H1 (cell line): ENCODE measurements at regions not wholly inside any gene's neighbourhood (a gene's known extent, or its start where the extent isn't known, plus 50 kb on each side); places are given as distances from the start of the nearest gene placed in this dataset.
A peak's percentile ranks its signal among the peaks of the same experiment; 100 is the strongest.

Source experiments
- CTCF ChIA-PET: fragments of 300-600 bp; sonication (Branson Sonifier 250); formaldehyde crosslinking; loops from one replicate; lab custom pipeline; 2021; ENCODE audit not compliant: partially characterized antibody; lab: Charles Lee
- POLR2A ChIA-PET: fragments of 300-600 bp; sonication (Branson Sonifier 250); formaldehyde crosslinking; loops from one replicate; lab custom pipeline; 2021; ENCODE audit warnings: inconsistent platforms; ENCODE audit not compliant: partially characterized antibody; lab: Charles Lee
- DNase-seq, 2 experiments: peaks; one replicate each; pipeline versions ENCODE4 v3.0.0 to v3.0.0-alpha.2; 2010 to 2022; ENCODE audit warnings: low spot score in 2 of 2, low read depth in 1 of 2, mixed read lengths in 1 of 2
- FAIRE-seq: peaks from 2 replicates; lab custom pipeline; 2011; peaks lifted over from hg19 to GRCh38; lab: Jason Lieb, UNC
- H2AFZ ChIP-seq: 2 replicates; pipeline ENCODE4 v1.8.1; 2012; ENCODE audit warnings: low read length, inconsistent platforms
- H2AK5ac ChIP-seq: 2 replicates; pipeline ENCODE4 v1.6.1; 2013; ENCODE audit warnings: low read depth, low read length
- H2BK120ac ChIP-seq: replicated peaks from 2 replicates; pipeline ENCODE3; 2013; ENCODE audit warnings: low read depth, low read length, inconsistent platforms
- H2BK12ac ChIP-seq: 2 replicates; pipeline ENCODE4 v1.6.1; 2013; ENCODE audit warnings: low read depth, low read length
- H2BK15ac ChIP-seq: 2 replicates; pipeline ENCODE4 v1.6.1; 2013; ENCODE audit warnings: low read length
- H2BK20ac ChIP-seq: 2 replicates; pipeline ENCODE4 v1.6.1; 2013; ENCODE audit warnings: low read length
- H2BK5ac ChIP-seq: 2 replicates; pipeline ENCODE4 v1.6.1; 2013; ENCODE audit warnings: low read depth, low read length
- H3K14ac ChIP-seq: 2 replicates; pipeline ENCODE4 v1.6.1; 2013; ENCODE audit warnings: inconsistent platforms; ENCODE audit not compliant: insufficient read length
- H3K18ac ChIP-seq: 2 replicates; pipeline ENCODE4 v1.6.1; 2013; ENCODE audit warnings: low read length; ENCODE audit errors: extremely low read depth
- H3K23ac ChIP-seq: 2 replicates; pipeline ENCODE4 v1.6.1; 2013; ENCODE audit warnings: inconsistent platforms; ENCODE audit not compliant: insufficient read length
- H3K23me2 ChIP-seq: 2 replicates; pipeline ENCODE4 v1.6.1; 2013; ENCODE audit warnings: low read depth, low read length
- H3K27ac ChIP-seq: 2 replicates; pipeline ENCODE4 v1.6.1; 2011; ENCODE audit warnings: low read depth, low read length, inconsistent platforms
- H3K27me3 ChIP-seq, 4 experiments: replicated peaks in 1 of 4; 1 replicate in 1 of 4; 2 replicates in 3 of 4; pipeline versions ENCODE4 v1.6.1 to v1.8.1; 2011 to 2013; ENCODE audit warnings: low read length in 3 of 4, mild to moderate bottlenecking in 3 of 4, inconsistent platforms in 2 of 4, mixed read lengths in 2 of 4, moderate library complexity in 1 of 4; ENCODE audit not compliant: control insufficient read depth in 3 of 4, insufficient read depth in 3 of 4; ENCODE audit errors: extremely low read depth in 1 of 4
- H3K36me3 ChIP-seq, 4 experiments: 2 replicates each; pipeline versions ENCODE4 v1.6.1 to v1.8.1; 2011 to 2013; ENCODE audit warnings: mild to moderate bottlenecking in 4 of 4, low read length in 3 of 4, moderate library complexity in 2 of 4, control low read depth in 1 of 4, inconsistent platforms in 1 of 4; ENCODE audit not compliant: insufficient read depth in 4 of 4, control insufficient read depth in 2 of 4
- H3K4ac ChIP-seq: replicated peaks from 2 replicates; pipeline ENCODE3; 2013; ENCODE audit warnings: low read length, low read depth, mixed read lengths, inconsistent platforms; ENCODE audit not compliant: insufficient read length
- H3K4me1 ChIP-seq, 4 experiments: replicated peaks in 1 of 4; 1 replicate in 1 of 4; 2 replicates in 3 of 4; pipeline versions ENCODE4 v1.6.1 to v1.8.1; 2011 to 2013; ENCODE audit warnings: low read length in 3 of 4, inconsistent platforms in 2 of 4, mixed read lengths in 1 of 4; ENCODE audit not compliant: insufficient read depth in 4 of 4, control insufficient read depth in 3 of 4
- H3K4me2 ChIP-seq, 2 experiments: 2 replicates each; pipeline versions ENCODE4 v1.6.1 to v1.8.1; 2011 to 2013; ENCODE audit warnings: low read depth in 2 of 2, low read length in 2 of 2, control low read depth in 1 of 2, inconsistent platforms in 1 of 2, mild to moderate bottlenecking in 1 of 2; ENCODE audit not compliant: insufficient read depth in 1 of 2
- H3K4me3 ChIP-seq, 4 experiments: fragments of 200-600, 300-600 bp in 1 of 4; sonication (generic), shearing (Covaris generic), sonication (Bioruptor Twin) in 1 of 4; 2 replicates each; pipeline versions ENCODE4 v1.5.1 to v1.8.1; 2011 to 2016; ENCODE audit warnings: low read length in 4 of 4, low read depth in 3 of 4, control low read depth in 2 of 4, inconsistent platforms in 2 of 4, mild to moderate bottlenecking in 2 of 4, mixed read lengths in 1 of 4, moderate library complexity in 1 of 4; ENCODE audit not compliant: insufficient read depth in 2 of 4; ENCODE audit errors: extremely low read depth in 1 of 4
- H3K56ac ChIP-seq: replicated peaks from 2 replicates; pipeline ENCODE3; 2013; ENCODE audit warnings: low read depth, mild to moderate bottlenecking, mixed read lengths, low read length, inconsistent platforms; ENCODE audit not compliant: insufficient read length
- H3K79me1 ChIP-seq: 2 replicates; pipeline ENCODE4 v1.6.1; 2013; ENCODE audit warnings: low read depth, low read length, control low read depth
- H3K79me2 ChIP-seq, 2 experiments: 2 replicates each; pipeline versions ENCODE4 v1.6.1 to v1.8.1; 2012 to 2013; ENCODE audit warnings: low read length in 2 of 2, mild to moderate bottlenecking in 2 of 2, inconsistent platforms in 1 of 2; ENCODE audit not compliant: insufficient read depth in 2 of 2, control insufficient read depth in 1 of 2
- H3K9ac ChIP-seq, 4 experiments: replicated peaks in 1 of 4; 1 replicate in 1 of 4; 2 replicates in 3 of 4; pipeline versions ENCODE4 v1.6.1 to v1.8.1; 2011 to 2013; ENCODE audit warnings: low read depth in 3 of 4, low read length in 3 of 4, control low read depth in 2 of 4, mild to moderate bottlenecking in 2 of 4, moderate library complexity in 2 of 4, inconsistent platforms in 1 of 4; ENCODE audit errors: extremely low read depth in 1 of 4
- H3K9me3 ChIP-seq, 2 experiments: 2 replicates each; pipeline versions ENCODE4 v1.6.1 to v1.8.1; 2012 to 2013; ENCODE audit warnings: mild to moderate bottlenecking in 2 of 2, moderate library complexity in 2 of 2, control low read depth in 1 of 2, inconsistent platforms in 1 of 2, low read depth in 1 of 2, low read length in 1 of 2, mixed read lengths in 1 of 2; ENCODE audit not compliant: insufficient read depth in 2 of 2
- H4K20me1 ChIP-seq, 2 experiments: replicated peaks in 1 of 2; 2 replicates each; pipeline versions ENCODE3 to v1.8.1; 2011 to 2013; ENCODE audit warnings: inconsistent platforms in 2 of 2, low read length in 2 of 2, mild to moderate bottlenecking in 1 of 2; ENCODE audit not compliant: insufficient read depth in 2 of 2, control insufficient read depth in 1 of 2
- H4K5ac ChIP-seq: 2 replicates; pipeline ENCODE4 v1.6.1; 2013; ENCODE audit warnings: low read length, low read depth, mixed read lengths, inconsistent platforms; ENCODE audit not compliant: insufficient read length
- H4K8ac ChIP-seq: 2 replicates; pipeline ENCODE4 v1.8.0; 2013; ENCODE audit warnings: mild to moderate bottlenecking, moderate library complexity, low read length, inconsistent platforms; ENCODE audit not compliant: insufficient read depth; ENCODE audit errors: extremely low read depth
- H4K91ac ChIP-seq: replicated peaks from 2 replicates; pipeline ENCODE3; 2013; ENCODE audit warnings: low read length, mixed read lengths, inconsistent platforms; ENCODE audit not compliant: insufficient read length
- GTF2F1 ChIP-seq: IDR thresholded peaks from 2 replicates; pipeline ENCODE4 v1.6.1; 2012; ENCODE audit warnings: low read depth, low read length, improper control_type of control experiment, borderline replicate concordance
- HDAC6 ChIP-seq: IDR thresholded peaks from one replicate; pipeline ENCODE4 v1.7.1; 2012; ENCODE audit warnings: low read depth, mild to moderate bottlenecking, inconsistent platforms, low read length, moderate library complexity
- NANOG ChIP-seq: IDR thresholded peaks from 2 replicates; pipeline ENCODE4 v1.6.1; 2011; ENCODE audit warnings: low read length, low read depth, mild to moderate bottlenecking, inconsistent platforms; ENCODE audit not compliant: insufficient read depth, poor library complexity, severe bottlenecking
- POLR2A ChIP-seq, 2 experiments: IDR thresholded peaks; 1 replicate in 1 of 2; 2 replicates in 1 of 2; pipeline ENCODE4 v1.6.1; 2011; ENCODE audit warnings: low read depth in 2 of 2, low read length in 2 of 2, mild to moderate bottlenecking in 2 of 2; ENCODE audit errors: control extremely low read depth in 1 of 2
- RNF2 ChIP-seq: fragments of 200-900, 300-1000 bp; sonication (generic); IDR thresholded peaks from 2 replicates; pipeline ENCODE4 v1.7.1; 2016; ENCODE audit warnings: borderline replicate concordance, low read depth, mild to moderate bottlenecking, antibody characterized with exemption, low read length; ENCODE audit not compliant: poor library complexity, severe bottlenecking; ENCODE audit errors: missing control alignments
- SAP30 ChIP-seq: fragments of 300-600 bp; sonication (generic); IDR thresholded peaks from 2 replicates; pipeline ENCODE4 v1.7.1; 2012; ENCODE audit warnings: low read length, moderate library complexity, mild to moderate bottlenecking, inconsistent platforms; ENCODE audit not compliant: insufficient read depth, insufficient replicate concordance
- WGBS, 2 experiments: shearing (Covaris generic) in 1 of 2; methylation state at CpG; one replicate each; pipeline versions ENCODE4 v1.1.6 to v1.1.7; 2013 to 2015; ENCODE audit warnings: low lambda C conversion rate in 2 of 2, mixed read lengths in 2 of 2, inconsistent platforms in 1 of 2, low coverage in 1 of 2, missing lambda C conversion rate in 1 of 2; ENCODE audit not compliant: insufficient replicate concordance in 2 of 2, insufficient coverage in 1 of 2, insufficient read length in 1 of 2; ENCODE audit errors: extremely low coverage in 1 of 2, missing lambda C conversion rate in 1 of 2; 5-methylcytosine and 5-hydroxymethylcytosine counted together

DNA sequence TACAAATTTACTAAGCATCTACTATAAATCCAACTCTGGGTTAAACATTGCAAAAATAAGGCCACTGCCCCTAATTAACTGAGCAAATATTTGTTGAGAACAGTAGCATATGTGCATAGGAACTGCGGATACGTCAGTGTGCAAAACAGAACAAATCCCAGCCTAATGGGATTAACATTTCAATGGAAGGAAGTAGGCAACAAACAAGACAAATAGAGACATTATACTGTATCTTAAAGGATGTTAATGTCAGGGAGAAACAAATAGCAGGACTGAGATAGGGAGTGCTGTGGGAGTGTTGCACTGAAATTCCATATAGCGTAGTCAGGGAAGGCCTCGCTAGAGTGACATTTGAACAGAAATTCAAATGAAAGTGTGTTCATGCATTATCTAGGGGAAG, 89.7 kb upstream of the KCNAB1 start:
- TF ChIP-seq SAP30, result no peak
- TF ChIP-seq POLR2A (IDR thresholded peaks at IDR 0.05; ENCODE audit: control extremely low read depth in 1 of 2, low read depth in 2 of 2, low read length in 2 of 2), result no peak
- TF ChIP-seq GTF2F1, result no peak
- no peak for TF ChIP-seq RNF2
- TF ChIP-seq NANOG, result no peak
- TF ChIP-seq HDAC6, result no peak
- 61% methylated on average over 4 of the region's 4 CpGs; no CpG with 5 or more reads in 1 of the 2 experiments for WGBS, 2 experiments

More for the DNA sequence above, 89.7 kb upstream of the KCNAB1 start:
- Histone ChIP-seq H3K14ac (no peak overlapping the region), H3K4me1 (peaks cover 0 to 7% (median 2%) of the 10 kb centered on the region in 4 experiments; a peak in 1 of 7 replicates), H4K91ac (no peak overlapping the region), H3K56ac (no peak overlapping the region), H3K9me3 (no peaks in the 10 kb centered on the region), H2AFZ (no peak overlapping the region; the same call in 1 of the 2 replicates), H3K4ac (no peak overlapping the region), H3K36me3 (no peaks in the 10 kb centered on the region), H2BK5ac (no peak overlapping the region; the same call in 1 of the 2 replicates), H3K79me2 (no peaks in the 10 kb centered on the region), H3K18ac (0 out of 2 replicates have a peak overlapping the region, but pooled peaks have one; percentile 52), H2BK20ac (peak overlapping the region; percentile 77; the same call in 1 of the 2 replicates), H2BK12ac (0 out of 2 replicates have a peak overlapping the region, but pooled peaks have one; percentile 54), H2BK15ac (no peak overlapping the region), H4K20me1 (no peaks in the 10 kb centered on the region), H4K8ac (no peak overlapping the region), H3K27ac (no peak overlapping the region), H3K4me2 (peak overlapping the region in 1 of 2 experiments; percentile 13; a peak in 1 of 4 replicates), H3K23me2 (peaks cover 3% of the 10 kb centered on the region; the same call in 1 of the 2 replicates), H2BK120ac (no peak overlapping the region), H3K4me3 (no peak overlapping the region), H3K9ac (no peak overlapping the region), H3K27me3 (no peaks in the 10 kb centered on the region), H3K79me1 (no peaks in the 10 kb centered on the region), H4K5ac (no peak overlapping the region), H3K23ac (no peak overlapping the region), H2AK5ac (no peak overlapping the region)
- ChIA-PET CTCF (interaction anchor here (1.0 to 4.1 kb wide), 3 partner anchors 12 to 14 kb away, joined by 3 to 25 read pairs (median 6); no protein-coding TSS in a partner anchor), POLR2A (no interaction called here)
- no peak for DNase-seq
- no peak for FAIRE-seq
